ENCODE measurements at regions not wholly inside any gene's neighbourhood (a gene's known extent, or its start where the extent isn't known, plus 50 kb on each side); places are given as distances from the start of the nearest gene placed in this dataset.

DNA sequence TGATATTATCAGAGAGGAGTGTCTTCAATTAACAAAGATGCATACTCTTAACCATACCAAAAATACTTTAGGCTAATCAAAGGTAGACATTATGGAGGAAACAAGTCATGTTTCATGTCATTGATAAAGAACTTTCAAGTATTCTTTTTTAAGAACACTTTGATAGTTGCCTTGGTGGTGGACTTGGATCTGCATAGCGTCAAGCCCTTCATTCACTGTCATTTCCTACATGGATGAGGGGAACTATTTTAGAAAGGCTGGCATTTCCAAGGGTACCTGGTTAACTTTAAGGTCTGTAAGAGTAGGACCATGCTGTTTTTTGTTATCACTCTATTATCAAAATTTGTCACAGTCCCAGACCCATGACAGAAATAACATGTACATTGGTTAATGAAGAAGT, 622.5 kb downstream of the PKHD1 start:
- H3K4me1 ChIP-seq, result no peaks in the 10 kb centered on the region
- no peak overlapping the region for H3K4me2 ChIP-seq (ENCODE audit: low read length)
- H3K36me3 ChIP-seq (ENCODE audit: control insufficient read depth, insufficient read depth, low read length), result no peaks in the 10 kb centered on the region
- no peak overlapping the region for H3K9ac ChIP-seq
- H3K4me3 ChIP-seq (ENCODE audit: low read depth, low read length), result no peak overlapping the region
- H3K27me3 ChIP-seq (ENCODE audit: control insufficient read depth, insufficient read depth, low read length), result no peaks in the 10 kb centered on the region
- H3K27ac ChIP-seq, result no peak overlapping the region
- TF ChIP-seq, protein P1, sequence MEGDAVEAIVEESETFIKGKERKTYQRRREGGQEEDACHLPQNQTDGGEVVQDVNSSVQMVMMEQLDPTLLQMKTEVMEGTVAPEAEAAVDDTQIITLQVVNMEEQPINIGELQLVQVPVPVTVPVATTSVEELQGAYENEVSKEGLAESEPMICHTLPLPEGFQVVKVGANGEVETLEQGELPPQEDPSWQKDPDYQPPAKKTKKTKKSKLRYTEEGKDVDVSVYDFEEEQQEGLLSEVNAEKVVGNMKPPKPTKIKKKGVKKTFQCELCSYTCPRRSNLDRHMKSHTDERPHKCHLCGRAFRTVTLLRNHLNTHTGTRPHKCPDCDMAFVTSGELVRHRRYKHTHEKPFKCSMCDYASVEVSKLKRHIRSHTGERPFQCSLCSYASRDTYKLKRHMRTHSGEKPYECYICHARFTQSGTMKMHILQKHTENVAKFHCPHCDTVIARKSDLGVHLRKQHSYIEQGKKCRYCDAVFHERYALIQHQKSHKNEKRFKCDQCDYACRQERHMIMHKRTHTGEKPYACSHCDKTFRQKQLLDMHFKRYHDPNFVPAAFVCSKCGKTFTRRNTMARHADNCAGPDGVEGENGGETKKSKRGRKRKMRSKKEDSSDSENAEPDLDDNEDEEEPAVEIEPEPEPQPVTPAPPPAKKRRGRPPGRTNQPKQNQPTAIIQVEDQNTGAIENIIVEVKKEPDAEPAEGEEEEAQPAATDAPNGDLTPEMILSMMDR (IDR thresholded peaks at IDR 0.05), result no peak
- no peak overlapping the region for H2AFZ ChIP-seq
- no peaks in the 10 kb centered on the region for H3K79me2 ChIP-seq
- no peaks in the 10 kb centered on the region for H3K9me3 ChIP-seq (ENCODE audit: control insufficient read depth, low read length)

- H3K9me3 ChIP-seq (ENCODE audit: control insufficient read depth, low read length), result no peaks in the 10 kb centered on the region
- H3K4me1 ChIP-seq, result no peaks in the 10 kb centered on the region
- H3K9ac ChIP-seq, result no peak overlapping the region
- no peak overlapping the region for H2AFZ ChIP-seq
- no peak overlapping the region for H3K4me3 ChIP-seq (ENCODE audit: low read depth, low read length)
- no peaks in the 10 kb centered on the region for H3K36me3 ChIP-seq (ENCODE audit: control insufficient read depth, insufficient read depth, low read length)
- no peaks in the 10 kb centered on the region for H3K27me3 ChIP-seq (ENCODE audit: control insufficient read depth, insufficient read depth, low read length)
- H3K79me2 ChIP-seq, result no peaks in the 10 kb centered on the region
- H3K4me2 ChIP-seq (ENCODE audit: low read length), result no peak overlapping the region
- TF ChIP-seq, protein P1 (IDR thresholded peaks at IDR 0.05), result no peak
- H3K27ac ChIP-seq, result no peak overlapping the region
Measured at GRCh38 chr6:51466427-51466826, 621.0 kb downstream of the PKHD1 start.

GRCh38 chr6:51467231-51467952, 620.0 kb downstream of the PKHD1 start:
- Histone ChIP-seq H3K27ac (no peak overlapping the region), H3K4me2 (ENCODE audit: low read length) (no peak overlapping the region), H2AFZ (no peak overlapping the region), H3K79me2 (no peaks in the 10 kb centered on the region), H3K36me3 (ENCODE audit: control insufficient read depth, insufficient read depth, low read length) (no peaks in the 10 kb centered on the region), H3K9me3 (ENCODE audit: control insufficient read depth, low read length) (no peaks in the 10 kb centered on the region), H3K9ac (no peak overlapping the region), H3K4me1 (no peaks in the 10 kb centered on the region), H3K4me3 (ENCODE audit: low read depth, low read length) (no peak overlapping the region), H3K27me3 (ENCODE audit: control insufficient read depth, insufficient read depth, low read length) (no peaks in the 10 kb centered on the region)
- TF ChIP-seq, protein P1 (IDR thresholded peaks at IDR 0.05), result no peak

DNA sequence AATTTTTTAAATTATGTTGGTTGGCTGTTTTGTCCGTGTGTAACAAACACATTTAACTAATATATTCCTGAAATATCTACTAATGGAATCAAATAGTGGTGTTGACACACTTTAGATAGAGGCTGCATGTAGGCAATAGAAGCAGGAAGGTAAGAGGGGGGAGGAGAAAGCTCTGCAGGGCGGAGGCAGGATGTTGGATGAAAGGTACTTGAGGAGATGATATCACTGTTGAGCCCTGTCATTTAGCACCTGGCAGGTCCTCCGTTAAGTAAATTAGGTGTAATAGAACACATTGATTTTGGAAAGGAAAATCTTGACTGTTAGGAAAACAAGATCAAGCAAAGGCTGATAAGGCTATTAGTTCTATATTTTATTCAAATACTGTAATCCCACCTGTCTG, 618.7 kb downstream of the PKHD1 start:
- H3K9me3 ChIP-seq (ENCODE audit: control insufficient read depth, low read length), result no peaks in the 10 kb centered on the region
- no peaks in the 10 kb centered on the region for H3K36me3 ChIP-seq (ENCODE audit: control insufficient read depth, insufficient read depth, low read length)
- H3K9ac ChIP-seq, result no peak overlapping the region
- no peak overlapping the region for H3K4me2 ChIP-seq (ENCODE audit: low read length)
- H3K4me1 ChIP-seq, result no peaks in the 10 kb centered on the region
- H2AFZ ChIP-seq, result no peak overlapping the region
- H3K27ac ChIP-seq, result no peak overlapping the region
- TF ChIP-seq, protein P1 (IDR thresholded peaks at IDR 0.05), result no peak
- no peak overlapping the region for H3K4me3 ChIP-seq (ENCODE audit: low read depth, low read length)
- H3K27me3 ChIP-seq (ENCODE audit: control insufficient read depth, insufficient read depth, low read length), result no peaks in the 10 kb centered on the region
- no peaks in the 10 kb centered on the region for H3K79me2 ChIP-seq

Measured in parathyroid adenoma (tissue), 2 donors.